H1 (cell line): ENCODE measurements at regions not wholly inside any gene's neighbourhood (a gene's known extent, or its start where the extent isn't known, plus 50 kb on each side); places are given as distances from the start of the nearest gene placed in this dataset.

ENCODE experiments used
- CTCF ChIA-PET: fragments of 300-600 bp; sonication (Branson Sonifier 250); formaldehyde crosslinking; loops from one replicate; lab custom pipeline; 2021; ENCODE audit not compliant: partially characterized antibody; lab: Charles Lee
- POLR2A ChIA-PET: fragments of 300-600 bp; sonication (Branson Sonifier 250); formaldehyde crosslinking; loops from one replicate; lab custom pipeline; 2021; ENCODE audit warnings: inconsistent platforms; ENCODE audit not compliant: partially characterized antibody; lab: Charles Lee
- DNase-seq, 2 experiments: peaks; one replicate each; pipeline versions ENCODE4 v3.0.0 to v3.0.0-alpha.2; 2010 to 2022; ENCODE audit warnings: low spot score in 2 of 2, low read depth in 1 of 2, mixed read lengths in 1 of 2
- FAIRE-seq: peaks from 2 replicates; lab custom pipeline; 2011; peaks lifted over from hg19 to GRCh38; lab: Jason Lieb, UNC
- H2AFZ ChIP-seq: 2 replicates; pipeline ENCODE4 v1.8.1; 2012; ENCODE audit warnings: low read length, inconsistent platforms
- H2AK5ac ChIP-seq: 2 replicates; pipeline ENCODE4 v1.6.1; 2013; ENCODE audit warnings: low read depth, low read length
- H2BK120ac ChIP-seq: replicated peaks from 2 replicates; pipeline ENCODE3; 2013; ENCODE audit warnings: low read depth, low read length, inconsistent platforms
- H2BK12ac ChIP-seq: 2 replicates; pipeline ENCODE4 v1.6.1; 2013; ENCODE audit warnings: low read depth, low read length
- H2BK15ac ChIP-seq: 2 replicates; pipeline ENCODE4 v1.6.1; 2013; ENCODE audit warnings: low read length
- H2BK20ac ChIP-seq: 2 replicates; pipeline ENCODE4 v1.6.1; 2013; ENCODE audit warnings: low read length
- H2BK5ac ChIP-seq: 2 replicates; pipeline ENCODE4 v1.6.1; 2013; ENCODE audit warnings: low read depth, low read length
- H3K14ac ChIP-seq: 2 replicates; pipeline ENCODE4 v1.6.1; 2013; ENCODE audit warnings: inconsistent platforms; ENCODE audit not compliant: insufficient read length
- H3K18ac ChIP-seq: 2 replicates; pipeline ENCODE4 v1.6.1; 2013; ENCODE audit warnings: low read length; ENCODE audit errors: extremely low read depth
- H3K23ac ChIP-seq: 2 replicates; pipeline ENCODE4 v1.6.1; 2013; ENCODE audit warnings: inconsistent platforms; ENCODE audit not compliant: insufficient read length
- H3K23me2 ChIP-seq: 2 replicates; pipeline ENCODE4 v1.6.1; 2013; ENCODE audit warnings: low read depth, low read length
- H3K27ac ChIP-seq: 2 replicates; pipeline ENCODE4 v1.6.1; 2011; ENCODE audit warnings: low read depth, low read length, inconsistent platforms
- H3K27me3 ChIP-seq, 4 experiments: replicated peaks in 1 of 4; 1 replicate in 1 of 4; 2 replicates in 3 of 4; pipeline versions ENCODE4 v1.6.1 to v1.8.1; 2011 to 2013; ENCODE audit warnings: low read length in 3 of 4, mild to moderate bottlenecking in 3 of 4, inconsistent platforms in 2 of 4, mixed read lengths in 2 of 4, moderate library complexity in 1 of 4; ENCODE audit not compliant: control insufficient read depth in 3 of 4, insufficient read depth in 3 of 4; ENCODE audit errors: extremely low read depth in 1 of 4
- H3K36me3 ChIP-seq, 4 experiments: 2 replicates each; pipeline versions ENCODE4 v1.6.1 to v1.8.1; 2011 to 2013; ENCODE audit warnings: mild to moderate bottlenecking in 4 of 4, low read length in 3 of 4, moderate library complexity in 2 of 4, control low read depth in 1 of 4, inconsistent platforms in 1 of 4; ENCODE audit not compliant: insufficient read depth in 4 of 4, control insufficient read depth in 2 of 4
- H3K4ac ChIP-seq: replicated peaks from 2 replicates; pipeline ENCODE3; 2013; ENCODE audit warnings: low read length, low read depth, mixed read lengths, inconsistent platforms; ENCODE audit not compliant: insufficient read length
- H3K4me1 ChIP-seq, 4 experiments: replicated peaks in 1 of 4; 1 replicate in 1 of 4; 2 replicates in 3 of 4; pipeline versions ENCODE4 v1.6.1 to v1.8.1; 2011 to 2013; ENCODE audit warnings: low read length in 3 of 4, inconsistent platforms in 2 of 4, mixed read lengths in 1 of 4; ENCODE audit not compliant: insufficient read depth in 4 of 4, control insufficient read depth in 3 of 4
- H3K4me2 ChIP-seq, 2 experiments: 2 replicates each; pipeline versions ENCODE4 v1.6.1 to v1.8.1; 2011 to 2013; ENCODE audit warnings: low read depth in 2 of 2, low read length in 2 of 2, control low read depth in 1 of 2, inconsistent platforms in 1 of 2, mild to moderate bottlenecking in 1 of 2; ENCODE audit not compliant: insufficient read depth in 1 of 2
- H3K4me3 ChIP-seq, 4 experiments: fragments of 200-600, 300-600 bp in 1 of 4; sonication (generic), shearing (Covaris generic), sonication (Bioruptor Twin) in 1 of 4; 2 replicates each; pipeline versions ENCODE4 v1.5.1 to v1.8.1; 2011 to 2016; ENCODE audit warnings: low read length in 4 of 4, low read depth in 3 of 4, control low read depth in 2 of 4, inconsistent platforms in 2 of 4, mild to moderate bottlenecking in 2 of 4, mixed read lengths in 1 of 4, moderate library complexity in 1 of 4; ENCODE audit not compliant: insufficient read depth in 2 of 4; ENCODE audit errors: extremely low read depth in 1 of 4
- H3K56ac ChIP-seq: replicated peaks from 2 replicates; pipeline ENCODE3; 2013; ENCODE audit warnings: low read depth, mild to moderate bottlenecking, mixed read lengths, low read length, inconsistent platforms; ENCODE audit not compliant: insufficient read length
- H3K79me1 ChIP-seq: 2 replicates; pipeline ENCODE4 v1.6.1; 2013; ENCODE audit warnings: low read depth, low read length, control low read depth
- H3K79me2 ChIP-seq, 2 experiments: 2 replicates each; pipeline versions ENCODE4 v1.6.1 to v1.8.1; 2012 to 2013; ENCODE audit warnings: low read length in 2 of 2, mild to moderate bottlenecking in 2 of 2, inconsistent platforms in 1 of 2; ENCODE audit not compliant: insufficient read depth in 2 of 2, control insufficient read depth in 1 of 2
- H3K9ac ChIP-seq, 4 experiments: replicated peaks in 1 of 4; 1 replicate in 1 of 4; 2 replicates in 3 of 4; pipeline versions ENCODE4 v1.6.1 to v1.8.1; 2011 to 2013; ENCODE audit warnings: low read depth in 3 of 4, low read length in 3 of 4, control low read depth in 2 of 4, mild to moderate bottlenecking in 2 of 4, moderate library complexity in 2 of 4, inconsistent platforms in 1 of 4; ENCODE audit errors: extremely low read depth in 1 of 4
- H3K9me3 ChIP-seq, 2 experiments: 2 replicates each; pipeline versions ENCODE4 v1.6.1 to v1.8.1; 2012 to 2013; ENCODE audit warnings: mild to moderate bottlenecking in 2 of 2, moderate library complexity in 2 of 2, control low read depth in 1 of 2, inconsistent platforms in 1 of 2, low read depth in 1 of 2, low read length in 1 of 2, mixed read lengths in 1 of 2; ENCODE audit not compliant: insufficient read depth in 2 of 2
- H4K20me1 ChIP-seq, 2 experiments: replicated peaks in 1 of 2; 2 replicates each; pipeline versions ENCODE3 to v1.8.1; 2011 to 2013; ENCODE audit warnings: inconsistent platforms in 2 of 2, low read length in 2 of 2, mild to moderate bottlenecking in 1 of 2; ENCODE audit not compliant: insufficient read depth in 2 of 2, control insufficient read depth in 1 of 2
- H4K5ac ChIP-seq: 2 replicates; pipeline ENCODE4 v1.6.1; 2013; ENCODE audit warnings: low read length, low read depth, mixed read lengths, inconsistent platforms; ENCODE audit not compliant: insufficient read length
- H4K8ac ChIP-seq: 2 replicates; pipeline ENCODE4 v1.8.0; 2013; ENCODE audit warnings: mild to moderate bottlenecking, moderate library complexity, low read length, inconsistent platforms; ENCODE audit not compliant: insufficient read depth; ENCODE audit errors: extremely low read depth
- H4K91ac ChIP-seq: replicated peaks from 2 replicates; pipeline ENCODE3; 2013; ENCODE audit warnings: low read length, mixed read lengths, inconsistent platforms; ENCODE audit not compliant: insufficient read length
- ASH2L ChIP-seq: fragments of 200-600, 300-600 bp; sonication (generic); IDR thresholded peaks from one replicate; pipeline ENCODE4 v1.7.1; 2017; ENCODE audit warnings: low read length
- CBX8 ChIP-seq: fragments of 300-800, 300-1000 bp; sonication (generic); IDR thresholded peaks from 2 replicates; pipeline ENCODE4 v1.7.1; 2016; ENCODE audit warnings: low read depth, low read length, borderline replicate concordance
- CEBPB ChIP-seq: IDR thresholded peaks from 2 replicates; pipeline ENCODE4 v1.6.1; 2012; ENCODE audit warnings: low read depth, low read length
- HDAC6 ChIP-seq: IDR thresholded peaks from one replicate; pipeline ENCODE4 v1.7.1; 2012; ENCODE audit warnings: low read depth, mild to moderate bottlenecking, inconsistent platforms, low read length, moderate library complexity
- KDM1A ChIP-seq: fragments of 200-600, 300-600 bp; sonication (generic); IDR thresholded peaks from 2 replicates; pipeline ENCODE4 v1.7.1; 2016; ENCODE audit warnings: mild to moderate bottlenecking, low read length, borderline replicate concordance
- POLR2A ChIP-seq, 2 experiments: IDR thresholded peaks; 1 replicate in 1 of 2; 2 replicates in 1 of 2; pipeline ENCODE4 v1.6.1; 2011; ENCODE audit warnings: low read depth in 2 of 2, low read length in 2 of 2, mild to moderate bottlenecking in 2 of 2; ENCODE audit errors: control extremely low read depth in 1 of 2
- RBBP5 ChIP-seq: IDR thresholded peaks from 2 replicates; pipeline ENCODE4 v1.7.1; 2012; ENCODE audit warnings: low read depth, mild to moderate bottlenecking, inconsistent platforms, low read length, moderate library complexity, borderline replicate concordance
- RNF2 ChIP-seq: fragments of 200-900, 300-1000 bp; sonication (generic); IDR thresholded peaks from 2 replicates; pipeline ENCODE4 v1.7.1; 2016; ENCODE audit warnings: borderline replicate concordance, low read depth, mild to moderate bottlenecking, antibody characterized with exemption, low read length; ENCODE audit not compliant: poor library complexity, severe bottlenecking; ENCODE audit errors: missing control alignments
- SP2 ChIP-seq: IDR thresholded peaks from 2 replicates; pipeline ENCODE4 v1.6.1; 2012; ENCODE audit warnings: mild to moderate bottlenecking, low read length, inconsistent platforms
- TAF7 ChIP-seq: optimal IDR thresholded peaks from 2 replicates; pipeline ENCODE3; 2011; ENCODE audit warnings: low read depth, mild to moderate bottlenecking, inconsistent platforms, low read length, moderate library complexity, borderline replicate concordance
- TBP ChIP-seq: IDR thresholded peaks from 2 replicates; pipeline ENCODE4 v1.6.1; 2011; ENCODE audit warnings: low read depth, low read length, improper control_type of control experiment
- TEAD4 ChIP-seq: IDR thresholded peaks from 2 replicates; pipeline ENCODE4 v1.6.1; 2012; ENCODE audit warnings: low read depth, low read length, inconsistent platforms, mixed read lengths
- ZNF274 ChIP-seq: IDR thresholded peaks from 2 replicates; pipeline ENCODE4 v1.7.0; 2012; ENCODE audit warnings: low read length, borderline replicate concordance; ENCODE audit errors: extremely low read depth
- WGBS, 2 experiments: shearing (Covaris generic) in 1 of 2; methylation state at CpG; one replicate each; pipeline versions ENCODE4 v1.1.6 to v1.1.7; 2013 to 2015; ENCODE audit warnings: low lambda C conversion rate in 2 of 2, mixed read lengths in 2 of 2, inconsistent platforms in 1 of 2, low coverage in 1 of 2, missing lambda C conversion rate in 1 of 2; ENCODE audit not compliant: insufficient replicate concordance in 2 of 2, insufficient coverage in 1 of 2, insufficient read length in 1 of 2; ENCODE audit errors: extremely low coverage in 1 of 2, missing lambda C conversion rate in 1 of 2; 5-methylcytosine and 5-hydroxymethylcytosine counted together
- TF ChIP-seq, protein P1 (sequence below): IDR thresholded peaks from 2 replicates; pipeline ENCODE4 v1.6.1; 2012; ENCODE audit warnings: low read length, inconsistent platforms

- H2BK120ac ChIP-seq: no peak overlapping the region
- no peak overlapping the region for H3K18ac ChIP-seq
- FAIRE-seq: no peak
- no peak overlapping the region for H2AFZ ChIP-seq
- H3K14ac ChIP-seq: no peak overlapping the region
- H2AK5ac ChIP-seq: no peak overlapping the region
- H3K4ac ChIP-seq: no peak overlapping the region
- ChIA-PET POLR2A (no interaction called here), CTCF (interaction anchor here (0.8 to 1.7 kb wide), 2 partner anchors 27 to 160 kb away, joined by 3 to 5 read pairs; no protein-coding TSS in a partner anchor)
- no peak overlapping the region for H3K23ac ChIP-seq
- WGBS, 2 experiments: 94% methylated on average over 3 of the region's 3 CpGs; no CpG with 5 or more reads in 1 of the 2 experiments
- no peaks in the 10 kb centered on the region for H4K20me1 ChIP-seq
- H4K5ac ChIP-seq: no peak overlapping the region
- peaks cover 0 to 5% (median under 1%) of the 10 kb centered on the region in 4 experiments; a peak in 1 of 7 replicates for H3K4me1 ChIP-seq
- no peaks in the 10 kb centered on the region; a peak in 1 of 7 replicates for H3K27me3 ChIP-seq
- no peak for DNase-seq
- no peak overlapping the region for H2BK15ac ChIP-seq
- H3K4me3 ChIP-seq: no peak overlapping the region
- no peak overlapping the region for H4K91ac ChIP-seq
- no peak overlapping the region for H3K27ac ChIP-seq
- H3K79me1 ChIP-seq: no peaks in the 10 kb centered on the region
- no peaks in the 10 kb centered on the region for H3K36me3 ChIP-seq
- no peaks in the 10 kb centered on the region for H3K9me3 ChIP-seq
- no peaks in the 10 kb centered on the region for H3K79me2 ChIP-seq
- no peak overlapping the region for H2BK5ac ChIP-seq
- no peaks in the 10 kb centered on the region for H3K23me2 ChIP-seq
- no peak overlapping the region for H2BK12ac ChIP-seq
- no peak overlapping the region for H3K9ac ChIP-seq
- H2BK20ac ChIP-seq: no peak overlapping the region
- H3K4me2 ChIP-seq: no peak overlapping the region
- no peak overlapping the region for H4K8ac ChIP-seq
- H3K56ac ChIP-seq: no peak overlapping the region
- no peak for TF ChIP-seq CBX8
- TF ChIP-seq, protein P1, sequence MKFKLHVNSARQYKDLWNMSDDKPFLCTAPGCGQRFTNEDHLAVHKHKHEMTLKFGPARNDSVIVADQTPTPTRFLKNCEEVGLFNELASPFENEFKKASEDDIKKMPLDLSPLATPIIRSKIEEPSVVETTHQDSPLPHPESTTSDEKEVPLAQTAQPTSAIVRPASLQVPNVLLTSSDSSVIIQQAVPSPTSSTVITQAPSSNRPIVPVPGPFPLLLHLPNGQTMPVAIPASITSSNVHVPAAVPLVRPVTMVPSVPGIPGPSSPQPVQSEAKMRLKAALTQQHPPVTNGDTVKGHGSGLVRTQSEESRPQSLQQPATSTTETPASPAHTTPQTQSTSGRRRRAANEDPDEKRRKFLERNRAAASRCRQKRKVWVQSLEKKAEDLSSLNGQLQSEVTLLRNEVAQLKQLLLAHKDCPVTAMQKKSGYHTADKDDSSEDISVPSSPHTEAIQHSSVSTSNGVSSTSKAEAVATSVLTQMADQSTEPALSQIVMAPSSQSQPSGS: no peak
- no peak for TF ChIP-seq RNF2
- TF ChIP-seq TBP: no peak
- TF ChIP-seq POLR2A (IDR thresholded peaks at IDR 0.05; ENCODE audit: control extremely low read depth in 1 of 2, low read depth in 2 of 2, low read length in 2 of 2): no peak
- no peak for TF ChIP-seq ASH2L
- TF ChIP-seq RBBP5: no peak
- no peak for TF ChIP-seq KDM1A
- no peak for TF ChIP-seq TEAD4
- no peak for TF ChIP-seq ZNF274
- no peak for TF ChIP-seq CEBPB
- no peak for TF ChIP-seq SP2
- TF ChIP-seq TAF7: no peak
- TF ChIP-seq HDAC6: no peak
These were observed 309.4 kb downstream of the BARHL2 start for GRCh38 chr1:90407737-90408136.
